T-helper 1 cell treated with Interleukin-12 subunit alpha and Interleukin-12 subunit beta and Interleukin-4 antibody, amounts not matched to agents 30 μg/mL and 1 μg/mL, for 36 hours (primary cell): ENCODE measurements at regions not wholly inside any gene's neighbourhood (a gene's known extent, or its start where the extent isn't known, plus 50 kb on each side); places are given as distances from the start of the nearest gene placed in this dataset.

ENCODE experiments used
- H3K27ac Mint-ChIP-seq: one replicate; pipeline ENCODE4 v1.8.0; 2021; ENCODE audit warnings: mild to moderate bottlenecking, mixed read lengths
- H3K27me3 Mint-ChIP-seq: one replicate; pipeline ENCODE4 v1.8.0; 2021; ENCODE audit warnings: low read depth, mixed read lengths
- H3K36me3 Mint-ChIP-seq: one replicate; pipeline ENCODE4 v1.8.0; 2021; ENCODE audit warnings: low read depth, mixed read lengths
- H3K4me1 Mint-ChIP-seq: one replicate; pipeline ENCODE4 v1.8.0; 2021; ENCODE audit warnings: low read depth, mixed read lengths
- H3K4me3 Mint-ChIP-seq: one replicate; pipeline ENCODE4 v1.8.0; 2021; ENCODE audit warnings: mild to moderate bottlenecking, moderate library complexity, mixed read lengths
- H3K9me3 Mint-ChIP-seq: one replicate; pipeline ENCODE4 v1.8.0; 2021; ENCODE audit warnings: mixed read lengths

DNA sequence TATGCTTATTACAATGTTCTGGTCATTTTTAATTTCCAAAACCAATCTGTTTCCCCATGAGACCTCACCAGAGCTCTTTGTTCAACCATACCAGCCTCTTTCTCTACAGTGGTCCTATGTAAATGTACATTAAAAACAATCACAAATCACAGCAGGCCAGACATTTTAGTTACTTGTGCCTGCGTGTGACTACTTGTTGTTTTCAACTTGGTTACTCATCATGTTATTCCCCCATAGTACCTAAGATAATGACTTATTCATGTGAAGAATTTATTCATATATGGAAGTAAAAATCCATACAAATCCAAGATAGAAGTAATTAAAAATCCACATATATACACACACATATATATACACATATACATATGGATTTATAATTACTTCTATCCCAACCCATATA, 379.6 kb downstream of the SLITRK6 start:
- Mint-ChIP-seq H3K36me3 (no peaks in the 10 kb centered on the region), H3K4me1 (no peaks in the 10 kb centered on the region), H3K27ac (no peak overlapping the region), H3K9me3 (no peaks in the 10 kb centered on the region), H3K4me3 (no peak overlapping the region), H3K27me3 (no peaks in the 10 kb centered on the region)

- Mint-ChIP-seq H3K27me3 (no peaks in the 10 kb centered on the region), H3K4me1 (no peaks in the 10 kb centered on the region), H3K27ac (no peak overlapping the region), H3K36me3 (no peaks in the 10 kb centered on the region), H3K9me3 (no peaks in the 10 kb centered on the region), H3K4me3 (no peak overlapping the region)
These were observed 381.4 kb downstream of the SLITRK6 start for GRCh38 chr13:85417807-85418206.

GRCh38 chr13:85413664-85414063, 385.6 kb downstream of the SLITRK6 start:
- Mint-ChIP-seq H3K9me3 (no peaks in the 10 kb centered on the region), H3K4me3 (no peak overlapping the region), H3K36me3 (no peaks in the 10 kb centered on the region), H3K4me1 (no peaks in the 10 kb centered on the region), H3K27ac (no peak overlapping the region), H3K27me3 (no peaks in the 10 kb centered on the region)

GRCh38 chr13:85412448-85412847, 386.8 kb downstream of the SLITRK6 start:
- Mint-ChIP-seq H3K4me1 (no peaks in the 10 kb centered on the region), H3K4me3 (no peak overlapping the region), H3K27me3 (no peaks in the 10 kb centered on the region), H3K27ac (no peak overlapping the region), H3K36me3 (no peaks in the 10 kb centered on the region), H3K9me3 (no peaks in the 10 kb centered on the region)

DNA sequence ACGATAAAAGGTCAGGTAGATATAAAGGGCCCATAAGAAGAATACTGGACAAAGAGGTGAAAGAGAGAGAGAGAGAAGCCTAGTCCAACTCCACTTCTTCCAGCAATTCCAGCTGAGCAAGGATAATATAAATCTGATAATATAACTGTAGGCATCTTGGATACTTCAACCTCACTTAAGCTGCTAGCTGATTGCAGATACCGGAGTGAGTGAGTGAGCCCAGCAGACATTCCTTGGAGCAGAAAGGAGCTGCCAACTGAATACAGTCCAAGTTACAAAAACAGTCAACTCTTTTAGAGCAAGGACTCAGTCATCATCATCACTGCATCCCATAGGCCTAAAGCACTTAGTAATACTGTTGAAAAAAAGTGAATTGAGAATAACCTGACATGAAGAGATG, 387.6 kb downstream of the SLITRK6 start:
- Mint-ChIP-seq H3K36me3 (no peaks in the 10 kb centered on the region), H3K4me3 (no peak overlapping the region), H3K27me3 (no peaks in the 10 kb centered on the region), H3K4me1 (no peaks in the 10 kb centered on the region), H3K9me3 (no peaks in the 10 kb centered on the region), H3K27ac (no peak overlapping the region)

- H3K27ac Mint-ChIP-seq = no peak overlapping the region
- H3K9me3 Mint-ChIP-seq = no peaks in the 10 kb centered on the region
- no peaks in the 10 kb centered on the region for H3K36me3 Mint-ChIP-seq
- H3K4me3 Mint-ChIP-seq = no peak overlapping the region
- H3K27me3 Mint-ChIP-seq = no peaks in the 10 kb centered on the region
- H3K4me1 Mint-ChIP-seq = no peaks in the 10 kb centered on the region
These were observed 390.8 kb downstream of the SLITRK6 start for GRCh38 chr13:85408415-85408814.

- Mint-ChIP-seq H3K4me3 (no peak overlapping the region), H3K36me3 (no peaks in the 10 kb centered on the region), H3K27me3 (no peaks in the 10 kb centered on the region), H3K9me3 (peaks cover 3% of the 10 kb centered on the region), H3K4me1 (no peaks in the 10 kb centered on the region), H3K27ac (no peak overlapping the region)
These were observed 392.8 kb downstream of the SLITRK6 start for GRCh38 chr13:85406269-85406975.

GRCh38 chr13:85405316-85405897, 393.8 kb downstream of the SLITRK6 start:
- H3K27ac Mint-ChIP-seq = no peak overlapping the region
- no peaks in the 10 kb centered on the region for H3K4me1 Mint-ChIP-seq
- no peaks in the 10 kb centered on the region for H3K27me3 Mint-ChIP-seq
- peaks cover 3% of the 10 kb centered on the region for H3K9me3 Mint-ChIP-seq
- H3K36me3 Mint-ChIP-seq = no peaks in the 10 kb centered on the region
- no peak overlapping the region for H3K4me3 Mint-ChIP-seq

DNA sequence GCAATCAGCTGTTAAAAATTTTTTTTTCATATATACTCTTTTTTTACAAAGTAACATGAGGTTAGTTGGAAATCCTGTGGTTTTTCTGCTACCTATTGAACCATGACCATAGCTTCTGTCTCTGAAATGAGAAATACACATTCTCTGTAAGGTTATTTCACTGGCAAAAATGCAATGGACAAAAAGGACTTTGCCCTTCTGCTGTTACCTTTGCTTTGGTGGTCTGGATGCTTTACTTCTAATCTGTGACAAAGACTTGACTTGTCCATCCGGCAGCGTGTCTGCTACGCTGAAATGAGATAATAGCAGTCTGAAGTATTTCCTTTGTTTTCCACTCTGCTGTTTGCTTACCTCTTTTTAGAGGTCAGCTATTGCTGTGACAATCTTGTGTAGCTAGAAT, 412.8 kb downstream of the SLITRK6 start:
- Mint-ChIP-seq H3K27me3 (no peaks in the 10 kb centered on the region), H3K36me3 (no peaks in the 10 kb centered on the region), H3K4me3 (no peak overlapping the region), H3K4me1 (no peaks in the 10 kb centered on the region), H3K27ac (no peak overlapping the region), H3K9me3 (no peaks in the 10 kb centered on the region)

GRCh38 chr13:85383291-85383690, 415.9 kb downstream of the SLITRK6 start:
- no peak overlapping the region for H3K4me3 Mint-ChIP-seq
- H3K4me1 Mint-ChIP-seq = peaks cover 3% of the 10 kb centered on the region
- no peaks in the 10 kb centered on the region for H3K9me3 Mint-ChIP-seq
- no peaks in the 10 kb centered on the region for H3K27me3 Mint-ChIP-seq
- no peak overlapping the region for H3K27ac Mint-ChIP-seq
- no peaks in the 10 kb centered on the region for H3K36me3 Mint-ChIP-seq

DNA sequence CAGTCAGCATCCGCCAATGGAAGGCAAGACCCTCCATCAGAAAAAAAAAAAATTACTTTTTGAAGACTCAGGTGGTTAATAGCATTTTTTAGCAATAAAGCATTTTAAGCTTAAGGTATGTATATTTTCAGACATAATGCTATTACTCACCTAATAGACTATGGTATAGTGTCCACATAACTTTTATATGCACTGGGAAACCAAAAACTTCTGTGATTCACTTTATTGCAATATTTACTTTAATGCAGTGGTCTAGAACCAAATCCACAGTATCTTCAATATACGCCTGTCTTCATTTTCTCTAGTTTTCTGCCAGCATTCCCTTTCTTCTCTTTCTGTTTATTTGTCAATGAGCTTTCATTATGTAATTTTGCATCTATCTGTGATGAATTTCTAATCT, 418.1 kb downstream of the SLITRK6 start:
- Mint-ChIP-seq H3K36me3 (no peaks in the 10 kb centered on the region), H3K4me1 (peaks cover 3% of the 10 kb centered on the region), H3K4me3 (no peak overlapping the region), H3K27me3 (no peaks in the 10 kb centered on the region), H3K9me3 (no peaks in the 10 kb centered on the region), H3K27ac (no peak overlapping the region)

- Mint-ChIP-seq H3K4me3 (no peak overlapping the region), H3K27ac (no peak overlapping the region), H3K36me3 (no peaks in the 10 kb centered on the region), H3K4me1 (peaks cover 3% of the 10 kb centered on the region), H3K27me3 (no peaks in the 10 kb centered on the region), H3K9me3 (no peaks in the 10 kb centered on the region)
These were observed 419.2 kb downstream of the SLITRK6 start for GRCh38 chr13:85379991-85380390.

GRCh38 chr13:85379433-85379832, 419.8 kb downstream of the SLITRK6 start:
- Mint-ChIP-seq H3K4me3 (no peak overlapping the region), H3K27ac (no peak overlapping the region), H3K36me3 (no peaks in the 10 kb centered on the region), H3K9me3 (no peaks in the 10 kb centered on the region), H3K27me3 (no peaks in the 10 kb centered on the region), H3K4me1 (peaks cover 3% of the 10 kb centered on the region)

- Mint-ChIP-seq H3K36me3 (no peaks in the 10 kb centered on the region), H3K4me1 (peaks cover 3% of the 10 kb centered on the region), H3K27me3 (no peaks in the 10 kb centered on the region), H3K9me3 (no peaks in the 10 kb centered on the region), H3K27ac (no peak overlapping the region), H3K4me3 (no peak overlapping the region)
These were observed 421.4 kb downstream of the SLITRK6 start for GRCh38 chr13:85377783-85378182.

DNA sequence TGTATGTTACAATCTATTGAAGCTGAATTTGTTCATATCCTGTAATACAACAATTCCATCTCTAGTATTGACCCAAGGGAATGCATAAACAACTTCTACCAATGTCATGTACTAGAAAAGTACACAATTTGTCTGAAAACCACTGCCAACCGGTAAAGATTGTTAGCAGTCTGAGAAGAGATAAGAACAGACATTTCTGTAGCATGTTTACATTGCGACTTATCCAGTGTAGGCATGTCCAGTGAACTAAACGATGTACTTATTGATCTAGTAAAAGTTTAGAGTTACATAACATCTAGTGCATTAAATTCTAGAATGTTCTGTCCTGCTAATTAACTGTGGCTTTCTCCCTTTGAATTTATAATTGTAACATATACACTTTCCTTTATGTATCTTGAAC, 425.9 kb downstream of the SLITRK6 start:
- no peaks in the 10 kb centered on the region for H3K27me3 Mint-ChIP-seq
- no peaks in the 10 kb centered on the region for H3K4me1 Mint-ChIP-seq
- H3K4me3 Mint-ChIP-seq = no peak overlapping the region
- no peaks in the 10 kb centered on the region for H3K36me3 Mint-ChIP-seq
- H3K9me3 Mint-ChIP-seq = no peaks in the 10 kb centered on the region
- no peak overlapping the region for H3K27ac Mint-ChIP-seq
